NCI-H2081 treated with DMSO at 0.1 percent for 48 hours (cell line): ENCODE measurements at regions not wholly inside any gene's neighbourhood (a gene's known extent, or its start where the extent isn't known, plus 50 kb on each side); places are given as distances from the start of the nearest gene placed in this dataset.
"Not testable (repeated sequence)": the region's sequence is repeated elsewhere in the genome, so short reads cannot be mapped to it uniquely, and the experiment has no call there.

Source experiments
- DNase-seq: peaks from one replicate; lab custom pipeline; 2025; lab: John Stamatoyannopoulos, UW

GRCh38 chr12:92231532-92231931 lies 85.9 kb upstream of the BTG1 start:
- DNase-seq = not testable (repeated sequence)

GRCh38 chr12:92229381-92229780 lies 83.7 kb upstream of the BTG1 start:
- no peak for DNase-seq

GRCh38 chr12:92226961-92227360 lies 81.3 kb upstream of the BTG1 start:
- DNase-seq = no peak

GRCh38 chr12:92226071-92226661 lies 80.5 kb upstream of the BTG1 start:
- no peak for DNase-seq

DNA sequence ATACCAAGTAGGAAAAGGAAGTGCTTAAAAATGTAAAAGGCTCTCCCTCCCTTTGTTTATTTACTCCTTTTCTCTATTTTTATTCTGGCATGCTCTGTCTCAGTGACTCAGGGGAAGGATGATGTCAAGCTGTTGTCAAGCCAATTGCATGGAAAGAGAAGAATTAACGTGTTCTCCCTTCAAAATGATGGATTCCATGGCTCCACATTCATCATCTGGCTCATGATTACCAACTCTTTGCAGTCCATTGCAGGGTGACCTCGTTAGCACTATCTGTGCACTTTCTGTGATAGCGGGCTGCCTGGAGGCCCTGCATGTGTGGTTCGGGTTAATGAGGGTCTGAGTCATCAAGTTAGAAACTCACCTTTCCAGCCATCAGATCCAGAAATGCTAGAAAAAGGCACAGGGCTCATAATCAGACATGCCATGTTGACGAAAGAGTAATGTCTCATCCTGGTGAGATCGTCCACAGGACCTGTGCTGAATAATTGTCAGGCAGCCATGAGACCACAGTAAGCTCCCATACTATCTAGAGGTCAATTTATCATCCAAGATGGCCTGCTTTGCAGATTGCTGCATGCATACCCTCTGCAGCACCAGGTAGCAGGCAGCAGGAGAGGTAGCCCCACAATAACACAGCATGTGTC lies 79.2 kb upstream of the BTG1 start:
- DNase-seq = no peak

GRCh38 chr12:92223481-92223880 lies 77.8 kb upstream of the BTG1 start:
- no peak for DNase-seq

DNA sequence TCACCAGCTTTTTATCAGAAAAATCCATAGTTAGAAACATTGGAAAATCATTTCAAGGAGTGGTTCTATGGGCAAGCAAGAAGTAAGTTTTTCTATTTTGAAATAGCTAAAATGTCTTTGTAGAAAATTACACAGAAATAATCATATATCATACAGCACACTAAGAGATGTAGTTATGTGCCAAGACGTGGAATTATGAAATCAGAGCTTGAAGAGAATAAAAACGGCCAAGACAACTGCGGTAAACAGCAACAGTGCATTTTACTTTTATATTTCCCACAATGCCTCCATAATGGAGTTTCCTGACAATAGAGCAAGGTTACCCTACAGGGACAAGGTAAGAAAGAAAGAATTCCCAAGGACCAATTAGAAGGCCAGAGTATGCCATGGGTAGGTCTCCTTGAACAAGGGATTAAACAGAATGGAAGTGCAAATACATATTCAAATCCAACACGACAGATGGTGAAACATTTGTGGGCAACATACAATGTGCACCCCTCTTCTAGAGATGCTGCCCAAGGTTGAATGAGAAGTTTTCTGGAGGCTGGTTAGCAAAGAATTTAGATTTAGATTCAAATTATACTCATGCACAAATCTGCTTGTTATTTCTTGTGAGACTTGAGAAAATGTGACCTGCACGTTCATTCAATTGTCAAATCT lies 76.1 kb upstream of the BTG1 start:
- no peak for DNase-seq

GRCh38 chr12:92218394-92219077 lies 72.9 kb upstream of the BTG1 start:
- no peak for DNase-seq

GRCh38 chr12:92216092-92216491 lies 70.4 kb upstream of the BTG1 start:
- DNase-seq = no peak

DNA sequence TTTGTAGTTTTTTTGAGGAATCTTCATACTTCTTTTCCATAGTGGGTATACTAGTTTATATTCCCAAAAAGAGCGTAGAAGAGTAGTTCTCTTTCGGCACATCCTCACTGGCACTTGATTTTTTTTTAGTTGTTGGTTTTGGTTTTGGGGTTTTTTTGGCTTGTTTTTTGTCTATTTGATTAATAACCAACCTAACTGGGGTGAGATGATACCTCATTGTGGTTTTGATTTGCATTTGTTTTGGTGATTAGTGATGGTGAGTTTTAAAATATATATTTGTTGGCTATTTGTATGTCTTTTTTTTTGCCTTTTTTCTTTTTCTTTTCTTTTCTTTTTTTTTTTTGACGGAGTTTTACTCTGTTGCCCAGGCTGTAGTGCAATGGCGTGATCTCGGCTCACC lies 69.7 kb upstream of the BTG1 start:
- no peak for DNase-seq

DNA sequence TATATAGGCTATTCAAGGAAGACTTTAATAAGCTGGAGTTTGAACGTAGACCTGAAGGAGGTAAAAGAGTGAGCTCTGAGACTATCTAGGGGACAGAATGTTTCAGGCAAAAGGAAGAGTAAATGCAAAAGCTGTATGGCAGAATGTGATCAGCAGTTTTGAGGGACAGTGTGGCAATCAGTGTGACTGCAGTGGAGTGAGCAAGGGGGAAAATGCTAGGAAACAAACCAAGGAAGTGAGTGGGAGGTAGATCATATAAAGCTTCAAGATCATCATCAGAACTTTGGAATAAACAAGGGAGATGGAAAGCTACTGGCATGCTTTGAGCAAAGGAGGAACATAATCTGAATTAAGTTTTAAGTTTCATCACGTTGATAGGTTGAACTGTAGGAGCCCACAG lies 67.5 kb upstream of the BTG1 start:
- no peak for DNase-seq

- no peak for DNase-seq
Observed at GRCh38 chr12:92210071-92210470, 64.4 kb upstream of the BTG1 start.

GRCh38 chr12:92208613-92209121 lies 63.0 kb upstream of the BTG1 start:
- no peak for DNase-seq

- DNase-seq = no peak
Observed at GRCh38 chr12:92206596-92206995, 61.0 kb upstream of the BTG1 start.

- DNase-seq = no peak
Observed at GRCh38 chr12:92206011-92206410, 60.4 kb upstream of the BTG1 start.

GRCh38 chr12:92199819-92200576 lies 54.4 kb upstream of the BTG1 start:
- DNase-seq = no peak

DNA sequence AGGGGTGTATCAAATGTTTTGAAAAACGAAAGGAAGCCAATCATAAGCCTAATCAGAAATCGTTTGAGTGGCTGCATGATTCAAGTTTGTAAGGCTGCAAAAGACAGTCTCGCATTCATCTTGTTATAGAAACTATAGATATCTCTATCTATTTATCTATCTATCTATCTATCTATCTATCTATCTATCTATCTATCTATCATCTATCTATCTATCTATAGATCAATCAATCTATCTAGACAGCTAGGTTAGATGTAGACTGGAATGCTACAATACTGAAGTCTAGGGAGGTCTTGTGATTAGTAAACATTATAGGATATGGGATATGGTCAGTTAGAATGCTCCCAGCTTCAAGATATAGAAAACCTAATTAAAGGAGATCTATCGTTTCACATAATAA lies 52.2 kb upstream of the BTG1 start:
- DNase-seq = no peak

DNA sequence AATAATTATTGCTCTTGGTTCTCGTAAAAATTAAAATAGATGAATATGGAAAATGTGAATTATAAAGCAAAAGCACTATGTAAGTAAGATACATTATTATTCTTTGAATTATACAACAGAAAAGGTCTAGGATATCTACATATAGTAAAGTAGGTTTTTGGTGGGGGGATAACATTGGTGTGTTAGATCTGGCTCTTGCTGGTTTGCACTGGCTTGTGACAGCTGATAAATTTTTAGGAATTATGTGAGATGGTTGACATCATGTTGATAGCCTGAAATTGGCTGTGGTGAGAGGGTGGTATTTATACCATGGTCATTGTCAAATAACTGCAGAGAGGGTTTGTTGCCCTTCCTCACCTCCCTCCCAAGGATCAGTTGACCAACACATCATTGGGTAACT lies 50.7 kb upstream of the BTG1 start:
- DNase-seq = no peak
